ENCODE measurements at regions not wholly inside any gene's neighbourhood (a gene's known extent, or its start where the extent isn't known, plus 50 kb on each side); places are given as distances from the start of the nearest gene placed in this dataset.

GRCh38 chr10:64316416-64316815, 795.2 kb downstream of the REEP3 start:
- no peak overlapping the region for H3K4me2 ChIP-seq (ENCODE audit: low read depth, low read length)
- no peak overlapping the region for H3K9ac ChIP-seq (ENCODE audit: low read length)
- no peak overlapping the region for H2AFZ ChIP-seq (ENCODE audit: low read length)
- H3F3A ChIP-seq (ENCODE audit: insufficient read depth, low read length), result no peaks in the 10 kb centered on the region
- no peaks in the 10 kb centered on the region for H3K9me3 ChIP-seq (replicated peaks; ENCODE audit: insufficient read depth, low read length)
- H3K27me3 ChIP-seq (replicated peaks; ENCODE audit: insufficient read depth, low read length), result no peaks in the 10 kb centered on the region
- DNase-seq, result no peak
- no peaks in the 10 kb centered on the region for H4K20me1 ChIP-seq (ENCODE audit: insufficient read depth, low read length)
- H3K4me3 ChIP-seq (ENCODE audit: low read length), result no peak overlapping the region
- no peaks in the 10 kb centered on the region for H3K36me3 ChIP-seq (replicated peaks; ENCODE audit: insufficient read depth, low read length)
- TF ChIP-seq CTCF (IDR thresholded peaks at IDR 0.05; ENCODE audit: low read length), result no peak
- no peak overlapping the region for H3K27ac ChIP-seq (ENCODE audit: low read length)
- no peaks in the 10 kb centered on the region for H3K9me2 ChIP-seq (replicated peaks; ENCODE audit: insufficient read depth, low read length)
- no peaks in the 10 kb centered on the region for H3K4me1 ChIP-seq (ENCODE audit: low read length)
- H3K79me2 ChIP-seq (ENCODE audit: low read length), result no peaks in the 10 kb centered on the region

GRCh38 chr10:64316833-64317232, 795.6 kb downstream of the REEP3 start:
- no peaks in the 10 kb centered on the region for H3K9me2 ChIP-seq (replicated peaks; ENCODE audit: insufficient read depth, low read length)
- H3K36me3 ChIP-seq (replicated peaks; ENCODE audit: insufficient read depth, low read length), result no peaks in the 10 kb centered on the region
- DNase-seq, result no peak
- no peaks in the 10 kb centered on the region for H3K4me1 ChIP-seq (ENCODE audit: low read length)
- H3K4me2 ChIP-seq (ENCODE audit: low read depth, low read length), result no peak overlapping the region
- H3K4me3 ChIP-seq (ENCODE audit: low read length), result no peak overlapping the region
- H3K79me2 ChIP-seq (ENCODE audit: low read length), result no peaks in the 10 kb centered on the region
- no peak overlapping the region for H2AFZ ChIP-seq (ENCODE audit: low read length)
- TF ChIP-seq EZH2 (optimal IDR thresholded peaks at IDR 0.05; ENCODE audit: low read depth, low read length) (no peak), EZH2phosphoT487 (IDR thresholded peaks at IDR 0.05; ENCODE audit: low read length) (no peak), CTCF (IDR thresholded peaks at IDR 0.05; ENCODE audit: low read length) (no peak)
- no peaks in the 10 kb centered on the region for H3K27me3 ChIP-seq (replicated peaks; ENCODE audit: insufficient read depth, low read length)
- no peaks in the 10 kb centered on the region for H3F3A ChIP-seq (ENCODE audit: insufficient read depth, low read length)
- no peak overlapping the region for H3K27ac ChIP-seq (ENCODE audit: low read length)
- no peaks in the 10 kb centered on the region for H3K9me3 ChIP-seq (replicated peaks; ENCODE audit: insufficient read depth, low read length)
- no peaks in the 10 kb centered on the region for H4K20me1 ChIP-seq (ENCODE audit: insufficient read depth, low read length)
- no peak overlapping the region for H3K9ac ChIP-seq (ENCODE audit: low read length)

- no peaks in the 10 kb centered on the region for H3K9me3 ChIP-seq (replicated peaks; ENCODE audit: insufficient read depth, low read length)
- H3K27me3 ChIP-seq (replicated peaks; ENCODE audit: insufficient read depth, low read length), result no peaks in the 10 kb centered on the region
- H3K36me3 ChIP-seq (replicated peaks; ENCODE audit: insufficient read depth, low read length), result no peaks in the 10 kb centered on the region
- H4K20me1 ChIP-seq (ENCODE audit: insufficient read depth, low read length), result no peaks in the 10 kb centered on the region
- H3K4me3 ChIP-seq (ENCODE audit: low read length), result no peak overlapping the region
- no peak overlapping the region for H3K27ac ChIP-seq (ENCODE audit: low read length)
- no peak overlapping the region for H2AFZ ChIP-seq (ENCODE audit: low read length)
- H3K79me2 ChIP-seq (ENCODE audit: low read length), result no peaks in the 10 kb centered on the region
- H3K9me2 ChIP-seq (replicated peaks; ENCODE audit: insufficient read depth, low read length), result no peaks in the 10 kb centered on the region
- H3K4me2 ChIP-seq (ENCODE audit: low read depth, low read length), result no peak overlapping the region
- no peaks in the 10 kb centered on the region for H3K4me1 ChIP-seq (ENCODE audit: low read length)
- DNase-seq, result no peak
- no peak for TF ChIP-seq EZH2 (optimal IDR thresholded peaks at IDR 0.05; ENCODE audit: low read depth, low read length)
- TF ChIP-seq EZH2phosphoT487 (IDR thresholded peaks at IDR 0.05; ENCODE audit: low read length), result no peak
- no peak for TF ChIP-seq CTCF (IDR thresholded peaks at IDR 0.05; ENCODE audit: low read length)
- no peaks in the 10 kb centered on the region for H3F3A ChIP-seq (ENCODE audit: insufficient read depth, low read length)
- no peak overlapping the region for H3K9ac ChIP-seq (ENCODE audit: low read length)
Measured at GRCh38 chr10:64320448-64320847, 799.2 kb downstream of the REEP3 start.

GRCh38 chr10:64329510-64329909, 808.3 kb downstream of the REEP3 start:
- Histone ChIP-seq H3K36me3 (replicated peaks; ENCODE audit: insufficient read depth, low read length) (no peaks in the 10 kb centered on the region), H3K27me3 (replicated peaks; ENCODE audit: insufficient read depth, low read length) (no peaks in the 10 kb centered on the region), H3K9me2 (replicated peaks; ENCODE audit: insufficient read depth, low read length) (no peaks in the 10 kb centered on the region), H3K9me3 (replicated peaks; ENCODE audit: insufficient read depth, low read length) (no peaks in the 10 kb centered on the region), H4K20me1 (ENCODE audit: insufficient read depth, low read length) (no peaks in the 10 kb centered on the region), H3K27ac (ENCODE audit: low read length) (no peak overlapping the region), H3K4me3 (ENCODE audit: low read length) (no peak overlapping the region), H3K4me1 (ENCODE audit: low read length) (no peaks in the 10 kb centered on the region), H3F3A (ENCODE audit: insufficient read depth, low read length) (no peaks in the 10 kb centered on the region), H3K9ac (ENCODE audit: low read length) (no peak overlapping the region), H3K79me2 (ENCODE audit: low read length) (no peaks in the 10 kb centered on the region), H2AFZ (ENCODE audit: low read length) (no peak overlapping the region), H3K4me2 (ENCODE audit: low read depth, low read length) (no peak overlapping the region)
- no peak for TF ChIP-seq EZH2phosphoT487 (IDR thresholded peaks at IDR 0.05; ENCODE audit: low read length)
- TF ChIP-seq EZH2 (optimal IDR thresholded peaks at IDR 0.05; ENCODE audit: low read depth, low read length), result no peak
- TF ChIP-seq CTCF (IDR thresholded peaks at IDR 0.05; ENCODE audit: low read length), result no peak
- DNase-seq, result no peak

All from MM.1S (cell line).